ENCODE measurements at regions not wholly inside any gene's neighbourhood (a gene's known extent, or its start where the extent isn't known, plus 50 kb on each side); places are given as distances from the start of the nearest gene placed in this dataset.

GRCh38 chr20:61041481-61041880 is 210.6 kb upstream of the CDH4 start:
- TF ChIP-seq EZH2 (IDR thresholded peaks at IDR 0.05) = no peak
- TF ChIP-seq CTCF (IDR thresholded peaks at IDR 0.05) = no peak
- TF ChIP-seq EZH2phosphoT487 (IDR thresholded peaks at IDR 0.05) = no peak
